Lower lobe of right lung (tissue), 2 donors: ENCODE measurements at regions not wholly inside any gene's neighbourhood (a gene's known extent, or its start where the extent isn't known, plus 50 kb on each side); places are given as distances from the start of the nearest gene placed in this dataset.
"Not testable (repeated sequence)": the region's sequence is repeated elsewhere in the genome, so short reads cannot be mapped to it uniquely, and the experiment has no call there.

ENCODE experiments used
- ATAC-seq, 2 donors: fragments of 200-7000 bp; cut with Tn5 transposase; one replicate each; pipeline ENCODE4 v1.9.1; 2020 to 2022; ENCODE audit warnings: mild to moderate bottlenecking in 2 of 2, moderate library complexity in 2 of 2
- DNase-seq: peaks from one replicate; pipeline ENCODE4 v3.0.0-alpha.2; 2020
- H3K27ac ChIP-seq: fragments of 200-600 bp; one replicate; pipeline ENCODE4 v1.8.0; 2022
- H3K27me3 ChIP-seq: fragments of 200-600 bp; one replicate; pipeline ENCODE4 v1.8.0; 2022; ENCODE audit warnings: low read depth
- H3K36me3 ChIP-seq: fragments of 200-600 bp; one replicate; pipeline ENCODE4 v1.8.0; 2022; ENCODE audit warnings: mild to moderate bottlenecking
- H3K4me1 ChIP-seq: fragments of 200-600 bp; one replicate; pipeline ENCODE4 v1.8.0; 2022
- H3K4me3 ChIP-seq: fragments of 200-600 bp; one replicate; pipeline ENCODE4 v1.8.0; 2022; ENCODE audit warnings: mild to moderate bottlenecking
- H3K9me3 ChIP-seq: fragments of 200-600 bp; one replicate; pipeline ENCODE4 v1.8.0; 2022
- intact Hi-C: fragments of 100-400 bp; cut with DNase I; formaldehyde crosslinking; loops from one replicate; pipeline ENCODE4 v1.11.0; 2022
- donor health status: DM: no; HTN: yes; CAD: no; lungs with severe emphysema.

- H3K36me3 ChIP-seq, intact Hi-C loops, H3K27ac ChIP-seq, H3K9me3 ChIP-seq, DNase-seq, ATAC-seq, H3K27me3 ChIP-seq, H3K4me1 ChIP-seq: not testable (repeated sequence)
- peak overlapping the region; percentile 21 for H3K4me3 ChIP-seq
Measured at GRCh38 chr1:121008512-121009215, 119.1 kb downstream of the PPIAL4A start.

GRCh38 chr1:121009216-121010057, 119.9 kb downstream of the PPIAL4A start:
- peak; percentile 37 to 62 for ATAC-seq
- H3K4me1 ChIP-seq, intact Hi-C loops, H3K9me3 ChIP-seq, H3K27me3 ChIP-seq, DNase-seq, H3K27ac ChIP-seq, H3K36me3 ChIP-seq: not testable (repeated sequence)
- peak overlapping the region; percentile 21 for H3K4me3 ChIP-seq

GRCh38 chr1:121010141-121010540, 120.6 kb downstream of the PPIAL4A start:
- H3K4me3 ChIP-seq, H3K4me1 ChIP-seq, H3K27ac ChIP-seq, H3K9me3 ChIP-seq, H3K36me3 ChIP-seq, intact Hi-C loops, H3K27me3 ChIP-seq, DNase-seq, ATAC-seq: not testable (repeated sequence)

- H3K4me1 ChIP-seq, H3K9me3 ChIP-seq, H3K27ac ChIP-seq, H3K4me3 ChIP-seq, H3K27me3 ChIP-seq, ATAC-seq, intact Hi-C loops, DNase-seq, H3K36me3 ChIP-seq: not testable (repeated sequence)
Measured at GRCh38 chr1:121013181-121013580, 123.6 kb downstream of the PPIAL4A start.

GRCh38 chr1:121016182-121017028, 126.8 kb downstream of the PPIAL4A start:
- H3K9me3 ChIP-seq, DNase-seq, H3K36me3 ChIP-seq, H3K4me3 ChIP-seq, H3K27me3 ChIP-seq, intact Hi-C loops, H3K27ac ChIP-seq, H3K4me1 ChIP-seq: not testable (repeated sequence)
- ATAC-seq, result peak; percentile 48 to 55

- intact Hi-C loops, H3K36me3 ChIP-seq, H3K27me3 ChIP-seq, H3K4me1 ChIP-seq, H3K27ac ChIP-seq, DNase-seq, H3K4me3 ChIP-seq, H3K9me3 ChIP-seq: not testable (repeated sequence)
- peak; percentile 93 to 97 for ATAC-seq
Measured at GRCh38 chr1:121019715-121020349, 130.3 kb downstream of the PPIAL4A start.

- DNase-seq (peak; percentile 46), ATAC-seq (peak; percentile 85 to 91)
- H3K27ac ChIP-seq, intact Hi-C loops, H3K27me3 ChIP-seq, H3K4me1 ChIP-seq, H3K36me3 ChIP-seq, H3K9me3 ChIP-seq: not testable (repeated sequence)
- H3K4me3 ChIP-seq, result peak overlapping the region; percentile 35
Measured at GRCh38 chr1:121020350-121021236, 131.0 kb downstream of the PPIAL4A start.

GRCh38 chr1:121021716-121022115, 132.1 kb downstream of the PPIAL4A start:
- H3K36me3 ChIP-seq, H3K4me1 ChIP-seq, H3K9me3 ChIP-seq, intact Hi-C loops, H3K27me3 ChIP-seq, H3K27ac ChIP-seq, DNase-seq, H3K4me3 ChIP-seq: not testable (repeated sequence)
- peak in 1 of 2 donors; percentile 14 for ATAC-seq

GRCh38 chr1:121032878-121033494, 143.4 kb downstream of the PPIAL4A start:
- DNase-seq, H3K9me3 ChIP-seq, H3K36me3 ChIP-seq, H3K4me1 ChIP-seq, intact Hi-C loops, ATAC-seq, H3K4me3 ChIP-seq, H3K27me3 ChIP-seq, H3K27ac ChIP-seq: not testable (repeated sequence)

- H3K27me3 ChIP-seq, H3K9me3 ChIP-seq, H3K36me3 ChIP-seq, H3K4me1 ChIP-seq, H3K27ac ChIP-seq, ATAC-seq, intact Hi-C loops, DNase-seq, H3K4me3 ChIP-seq: not testable (repeated sequence)
Measured at GRCh38 chr1:121036792-121037191, 147.2 kb downstream of the PPIAL4A start.

GRCh38 chr1:121040974-121041373, 143.2 kb downstream of the FAM72B start:
- H3K9me3 ChIP-seq, DNase-seq, H3K4me1 ChIP-seq, H3K4me3 ChIP-seq, intact Hi-C loops, H3K36me3 ChIP-seq, H3K27me3 ChIP-seq, H3K27ac ChIP-seq, ATAC-seq: not testable (repeated sequence)

GRCh38 chr1:121041497-121041896, 142.6 kb downstream of the FAM72B start:
- H3K27me3 ChIP-seq, H3K27ac ChIP-seq, H3K36me3 ChIP-seq, intact Hi-C loops, DNase-seq, H3K4me1 ChIP-seq, ATAC-seq, H3K9me3 ChIP-seq, H3K4me3 ChIP-seq: not testable (repeated sequence)
